IPS-18a (cell line): ENCODE measurements at regions not wholly inside any gene's neighbourhood (a gene's known extent, or its start where the extent isn't known, plus 50 kb on each side); places are given as distances from the start of the nearest gene placed in this dataset.

Experiments
- H3K27ac ChIP-seq: one replicate; pipeline ENCODE4 v1.5.1; 2013; ENCODE audit warnings: low read length
- H3K27me3 ChIP-seq: one replicate; pipeline ENCODE4 v1.6.1; 2013; ENCODE audit warnings: mild to moderate bottlenecking, low read length; ENCODE audit not compliant: control insufficient read depth, insufficient read depth
- H3K36me3 ChIP-seq: one replicate; pipeline ENCODE4 v1.6.1; 2013; ENCODE audit warnings: low read depth, low read length; ENCODE audit not compliant: control insufficient read depth
- H3K4me1 ChIP-seq: one replicate; pipeline ENCODE4 v1.6.1; 2013; ENCODE audit warnings: low read depth, low read length; ENCODE audit not compliant: control insufficient read depth
- H3K4me3 ChIP-seq: one replicate; pipeline ENCODE4 v1.5.1; 2013; ENCODE audit warnings: low read length
- H3K9ac ChIP-seq: one replicate; pipeline ENCODE4 v1.6.1; 2013; ENCODE audit warnings: mild to moderate bottlenecking, low read length, moderate library complexity
- H3K9me3 ChIP-seq: one replicate; pipeline ENCODE4 v1.6.1; 2013; ENCODE audit warnings: low read depth, low read length; ENCODE audit not compliant: control insufficient read depth

- no peak overlapping the region for H3K27ac ChIP-seq
- no peaks in the 10 kb centered on the region for H3K4me1 ChIP-seq
- H3K9ac ChIP-seq = no peak overlapping the region
These were observed 324.4 kb upstream of the ARRDC3 start for GRCh38 chr5:91707521-91707841.

GRCh38 chr5:91706785-91707520, 323.8 kb upstream of the ARRDC3 start:
- H3K4me3 ChIP-seq = no peak overlapping the region
- no peak overlapping the region for H3K9ac ChIP-seq
- no peaks in the 10 kb centered on the region for H3K4me1 ChIP-seq
- H3K27me3 ChIP-seq = no peaks in the 10 kb centered on the region
- H3K9me3 ChIP-seq = no peaks in the 10 kb centered on the region
- no peaks in the 10 kb centered on the region for H3K36me3 ChIP-seq
- H3K27ac ChIP-seq = no peak overlapping the region

More at GRCh38 chr5:91707521-91707841, 324.4 kb upstream of the ARRDC3 start:
- Histone ChIP-seq H3K36me3 (no peaks in the 10 kb centered on the region), H3K4me3 (no peak overlapping the region), H3K27me3 (no peaks in the 10 kb centered on the region), H3K9me3 (no peaks in the 10 kb centered on the region)

- H3K27ac ChIP-seq = no peak overlapping the region
- no peaks in the 10 kb centered on the region for H3K27me3 ChIP-seq
- no peaks in the 10 kb centered on the region for H3K9me3 ChIP-seq
- H3K36me3 ChIP-seq = no peaks in the 10 kb centered on the region
- no peak overlapping the region for H3K4me3 ChIP-seq
- H3K4me1 ChIP-seq = no peaks in the 10 kb centered on the region
- no peak overlapping the region for H3K9ac ChIP-seq
These were observed 320.0 kb upstream of the ARRDC3 start for GRCh38 chr5:91703128-91703527.

GRCh38 chr5:91699429-91699828, 316.3 kb upstream of the ARRDC3 start:
- H3K36me3 ChIP-seq = no peaks in the 10 kb centered on the region

GRCh38 chr5:91691592-91691991, 308.5 kb upstream of the ARRDC3 start:
- Histone ChIP-seq H3K4me1 (no peaks in the 10 kb centered on the region), H3K9me3 (peaks cover 3% of the 10 kb centered on the region), H3K36me3 (no peaks in the 10 kb centered on the region), H3K4me3 (no peak overlapping the region), H3K27me3 (no peaks in the 10 kb centered on the region), H3K9ac (no peak overlapping the region), H3K27ac (no peak overlapping the region)

More at GRCh38 chr5:91699429-91699828, 316.3 kb upstream of the ARRDC3 start:
- no peak overlapping the region for H3K4me3 ChIP-seq
- H3K9me3 ChIP-seq = peaks cover 3% of the 10 kb centered on the region
- H3K27ac ChIP-seq = no peak overlapping the region
- H3K9ac ChIP-seq = no peak overlapping the region
- H3K4me1 ChIP-seq = no peaks in the 10 kb centered on the region
- H3K27me3 ChIP-seq = no peaks in the 10 kb centered on the region

GRCh38 chr5:91690921-91691320, 307.8 kb upstream of the ARRDC3 start:
- Histone ChIP-seq H3K27me3 (no peaks in the 10 kb centered on the region), H3K4me1 (no peaks in the 10 kb centered on the region), H3K9ac (no peak overlapping the region), H3K27ac (no peak overlapping the region), H3K36me3 (no peaks in the 10 kb centered on the region), H3K4me3 (no peak overlapping the region), H3K9me3 (peaks cover 3% of the 10 kb centered on the region)

- Histone ChIP-seq H3K4me3 (no peak overlapping the region), H3K4me1 (no peaks in the 10 kb centered on the region), H3K27me3 (no peaks in the 10 kb centered on the region), H3K36me3 (no peaks in the 10 kb centered on the region), H3K27ac (no peak overlapping the region), H3K9me3 (no peaks in the 10 kb centered on the region), H3K9ac (no peak overlapping the region)
These were observed 304.3 kb upstream of the ARRDC3 start for GRCh38 chr5:91687430-91687829.

GRCh38 chr5:91684625-91685024, 301.5 kb upstream of the ARRDC3 start:
- no peak overlapping the region for H3K9ac ChIP-seq
- no peak overlapping the region for H3K27ac ChIP-seq
- no peaks in the 10 kb centered on the region for H3K4me1 ChIP-seq
- H3K9me3 ChIP-seq = no peaks in the 10 kb centered on the region
- H3K4me3 ChIP-seq = no peak overlapping the region
- no peaks in the 10 kb centered on the region for H3K27me3 ChIP-seq
- no peaks in the 10 kb centered on the region for H3K36me3 ChIP-seq

GRCh38 chr5:91670563-91670962, 287.4 kb upstream of the ARRDC3 start:
- Histone ChIP-seq H3K4me3 (no peak overlapping the region), H3K4me1 (peaks cover 7% of the 10 kb centered on the region), H3K27me3 (no peaks in the 10 kb centered on the region), H3K36me3 (no peaks in the 10 kb centered on the region), H3K9me3 (no peaks in the 10 kb centered on the region), H3K9ac (no peak overlapping the region), H3K27ac (no peak overlapping the region)

GRCh38 chr5:91670122-91670521, 287.0 kb upstream of the ARRDC3 start:
- Histone ChIP-seq H3K4me3 (no peak overlapping the region), H3K36me3 (no peaks in the 10 kb centered on the region), H3K27me3 (no peaks in the 10 kb centered on the region), H3K27ac (no peak overlapping the region), H3K9me3 (no peaks in the 10 kb centered on the region), H3K9ac (no peak overlapping the region), H3K4me1 (peaks cover 7% of the 10 kb centered on the region)

GRCh38 chr5:91668261-91668660, 285.1 kb upstream of the ARRDC3 start:
- no peak overlapping the region for H3K27ac ChIP-seq
- no peak overlapping the region for H3K9ac ChIP-seq
- peaks cover 7% of the 10 kb centered on the region for H3K4me1 ChIP-seq
- H3K9me3 ChIP-seq = no peaks in the 10 kb centered on the region
- no peaks in the 10 kb centered on the region for H3K27me3 ChIP-seq
- H3K36me3 ChIP-seq = no peaks in the 10 kb centered on the region
- H3K4me3 ChIP-seq = no peak overlapping the region

GRCh38 chr5:91652678-91653077, 269.6 kb upstream of the ARRDC3 start:
- H3K36me3 ChIP-seq = no peaks in the 10 kb centered on the region
- H3K27me3 ChIP-seq = no peaks in the 10 kb centered on the region
- H3K9ac ChIP-seq = no peak overlapping the region
- no peak overlapping the region for H3K4me3 ChIP-seq
- H3K9me3 ChIP-seq = peaks cover 7% of the 10 kb centered on the region
- H3K27ac ChIP-seq = no peak overlapping the region
- no peaks in the 10 kb centered on the region for H3K4me1 ChIP-seq
